B cell (primary cell): ENCODE measurements at regions not wholly inside any gene's neighbourhood (a gene's known extent, or its start where the extent isn't known, plus 50 kb on each side); places are given as distances from the start of the nearest gene placed in this dataset.

Source experiments
- ATAC-seq: fragments of 200-7000 bp; cut with Tn5 transposase; one replicate; pipeline ENCODE4 v1.10.0; 2021; ENCODE audit warnings: low read depth, mild to moderate bottlenecking, moderate number of reproducible peaks, moderate library complexity
- CTCF ChIA-PET: fragments of 350-600 bp; sonication (Branson Sonifier 250); formaldehyde crosslinking; loops from one replicate; lab custom pipeline; 2021; ENCODE audit warnings: antibody characterized with exemption, inconsistent platforms; lab: Charles Lee
- POLR2A ChIA-PET: fragments of 350-600 bp; sonication (Branson Sonifier 250); formaldehyde crosslinking; loops from one replicate; lab custom pipeline; 2021; ENCODE audit warnings: antibody characterized with exemption; lab: Charles Lee
- DNase-seq: peaks from one replicate; pipeline ENCODE4 v3.0.0; 2013
- H2AFZ ChIP-seq: 2 replicates; pipeline ENCODE4 v1.6.1; 2012; ENCODE audit warnings: mild to moderate bottlenecking, low read depth, low read length; ENCODE audit not compliant: insufficient read depth, poor library complexity, severe bottlenecking
- H3K27ac ChIP-seq, 2 donors: 1 replicate in 1 of 2; 2 replicates in 1 of 2; pipeline ENCODE4 v1.5.1; 2012 to 2013; ENCODE audit warnings: low read length in 2 of 2, mild to moderate bottlenecking in 2 of 2, moderate library complexity in 1 of 2
- H3K27me3 ChIP-seq, 4 experiments: fragments of 200-600 bp in 1 of 4; sonication (generic) in 1 of 4; replicated peaks in 1 of 4; 1 replicate in 2 of 4; 2 replicates in 2 of 4; pipeline versions ENCODE4 v1.6.1 to v1.7.0; 2013 to 2016; ENCODE audit warnings: low read length in 3 of 4, mild to moderate bottlenecking in 2 of 4, mixed read lengths in 1 of 4, moderate library complexity in 1 of 4; ENCODE audit not compliant: insufficient read depth in 4 of 4, control insufficient read depth in 3 of 4; ENCODE audit errors: control extremely low read depth in 1 of 4
- H3K36me3 ChIP-seq, 2 experiments: replicated peaks in 1 of 2; 1 replicate in 1 of 2; 2 replicates in 1 of 2; pipeline versions ENCODE4 v1.6.1 to v1.7.1; 2013; ENCODE audit warnings: low read length in 1 of 2; ENCODE audit not compliant: insufficient read depth in 2 of 2, control insufficient read depth in 1 of 2; ENCODE audit errors: control extremely low read depth in 1 of 2, extremely low read depth in 1 of 2
- H3K4me1 ChIP-seq, 2 donors: fragments of 200-600 bp in 1 of 2; sonication (generic) in 1 of 2; 1 replicate in 1 of 2; 2 replicates in 1 of 2; pipeline versions ENCODE4 v1.5.1 to v1.6.1; 2013 to 2017; ENCODE audit warnings: low read length in 2 of 2; ENCODE audit not compliant: control insufficient read depth in 2 of 2, insufficient read depth in 2 of 2
- H3K4me2 ChIP-seq: replicated peaks from 2 replicates; pipeline ENCODE3; 2012; ENCODE audit warnings: mild to moderate bottlenecking, low read depth, low read length; ENCODE audit not compliant: poor library complexity, severe bottlenecking
- H3K4me3 ChIP-seq, 5 experiments: fragments of 200-600 bp in 1 of 5; sonication (generic) in 1 of 5; 1 replicate in 3 of 5; 2 replicates in 2 of 5; pipeline versions ENCODE4 v1.5.1 to v1.7.0; 2011 to 2016; ENCODE audit warnings: low read length in 4 of 5, mild to moderate bottlenecking in 4 of 5, low read depth in 2 of 5, control low read depth in 1 of 5, moderate library complexity in 1 of 5; ENCODE audit not compliant: insufficient read depth in 1 of 5; ENCODE audit errors: control extremely low read depth in 1 of 5, extremely low read depth in 1 of 5
- H3K79me2 ChIP-seq: fragments of 200-600 bp; sonication (generic); one replicate; pipeline ENCODE4 v1.6.0; 2016; ENCODE audit warnings: low read length; ENCODE audit not compliant: control insufficient read depth, insufficient read depth
- H3K9ac ChIP-seq: fragments of 200-600 bp; sonication (generic); 2 replicates; pipeline ENCODE4 v1.6.1; 2017; ENCODE audit warnings: mild to moderate bottlenecking, low read length, moderate library complexity
- H3K9me3 ChIP-seq, 3 donors: one replicate each; pipeline versions ENCODE4 v1.6.1 to v1.7.1; 2013; ENCODE audit warnings: low read length in 2 of 3; ENCODE audit not compliant: control insufficient read depth in 2 of 3, insufficient read depth in 1 of 3; ENCODE audit errors: control extremely low read depth in 1 of 3
- H4K20me1 ChIP-seq: 2 replicates; pipeline ENCODE4 v1.6.0; 2012; ENCODE audit warnings: mild to moderate bottlenecking, low read length; ENCODE audit not compliant: insufficient read depth, control insufficient read depth, poor library complexity, severe bottlenecking
- H3K27ac Mint-ChIP-seq: one replicate; pipeline ENCODE4 v1.8.0; 2021; ENCODE audit warnings: mixed read lengths
- H3K27me3 Mint-ChIP-seq: one replicate; pipeline ENCODE4 v1.8.0; 2021; ENCODE audit warnings: mixed read lengths
- H3K4me1 Mint-ChIP-seq: one replicate; pipeline ENCODE4 v1.8.0; 2021; ENCODE audit warnings: mixed read lengths
- H3K4me3 Mint-ChIP-seq: one replicate; pipeline ENCODE4 v1.8.0; 2021; ENCODE audit warnings: mixed read lengths
- H3K9me3 Mint-ChIP-seq: one replicate; pipeline ENCODE4 v1.8.0; 2022; ENCODE audit warnings: mixed read lengths; ENCODE audit not compliant: insufficient read depth
- EZH2 ChIP-seq: IDR thresholded peaks from 2 replicates; pipeline ENCODE4 v1.6.1; 2012; ENCODE audit warnings: borderline replicate concordance, low read depth, mild to moderate bottlenecking, moderate library complexity, low read length; ENCODE audit not compliant: insufficient read depth, poor library complexity, severe bottlenecking
- WGBS: methylation state at CpG from one replicate; pipeline ENCODE4 v1.1.5; 2013; ENCODE audit warnings: missing lambda C conversion rate; ENCODE audit not compliant: insufficient coverage; 5-methylcytosine and 5-hydroxymethylcytosine counted together
- intact Hi-C: fragments of 100-400 bp; cut with micrococcal nuclease; formaldehyde crosslinking; loops from one replicate; pipeline ENCODE4 v1.10.0; 2022
- TF ChIP-seq, protein P1 (sequence below): fragments of 200-600 bp; IDR thresholded peaks from one replicate; pipeline ENCODE4 v1.8.0; 2022; ENCODE audit warnings: antibody characterized with exemption, mild to moderate bottlenecking

DNA sequence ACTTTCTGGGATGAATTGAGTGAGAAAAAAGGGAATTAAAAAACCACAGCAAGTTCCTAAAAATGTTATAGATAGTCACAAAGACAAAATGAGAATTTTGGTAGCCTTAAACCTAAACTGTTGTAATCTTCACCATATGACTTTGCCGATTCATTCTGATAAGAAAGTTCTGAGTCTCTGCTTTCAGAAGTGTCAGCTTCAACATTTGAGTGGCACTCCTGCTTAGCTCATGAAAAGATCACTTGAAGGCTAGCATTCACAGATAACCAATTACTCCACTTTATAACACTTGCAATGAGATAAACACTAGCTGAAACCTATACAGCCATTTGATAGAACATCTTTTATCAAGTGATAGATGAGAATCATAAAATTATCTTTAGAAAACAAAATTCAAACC, 288.1 kb upstream of the POU1F1 start:
- Histone ChIP-seq H3K27me3 (no peaks in the 10 kb centered on the region), H3K79me2 (no peaks in the 10 kb centered on the region), H3K27ac (no peak overlapping the region), H3K36me3 (no peaks in the 10 kb centered on the region), H3K9ac (no peak overlapping the region), H3K4me3 (no peak overlapping the region), H2AFZ (no peak overlapping the region), H3K4me2 (no peak overlapping the region), H3K4me1 (no peaks in the 10 kb centered on the region), H3K9me3 (no peaks in the 10 kb centered on the region), H4K20me1 (no peaks in the 10 kb centered on the region)
- DNase-seq (no peak), ATAC-seq (no peak)
- 100% methylated on average over 1 of the region's 1 CpG for WGBS
- Mint-ChIP-seq H3K9me3 (no peaks in the 10 kb centered on the region), H3K4me1 (no peaks in the 10 kb centered on the region), H3K27me3 (no peaks in the 10 kb centered on the region), H3K4me3 (no peak overlapping the region), H3K27ac (no peak overlapping the region)
- intact Hi-C loops, result no loop called here
- TF ChIP-seq, protein P1, sequence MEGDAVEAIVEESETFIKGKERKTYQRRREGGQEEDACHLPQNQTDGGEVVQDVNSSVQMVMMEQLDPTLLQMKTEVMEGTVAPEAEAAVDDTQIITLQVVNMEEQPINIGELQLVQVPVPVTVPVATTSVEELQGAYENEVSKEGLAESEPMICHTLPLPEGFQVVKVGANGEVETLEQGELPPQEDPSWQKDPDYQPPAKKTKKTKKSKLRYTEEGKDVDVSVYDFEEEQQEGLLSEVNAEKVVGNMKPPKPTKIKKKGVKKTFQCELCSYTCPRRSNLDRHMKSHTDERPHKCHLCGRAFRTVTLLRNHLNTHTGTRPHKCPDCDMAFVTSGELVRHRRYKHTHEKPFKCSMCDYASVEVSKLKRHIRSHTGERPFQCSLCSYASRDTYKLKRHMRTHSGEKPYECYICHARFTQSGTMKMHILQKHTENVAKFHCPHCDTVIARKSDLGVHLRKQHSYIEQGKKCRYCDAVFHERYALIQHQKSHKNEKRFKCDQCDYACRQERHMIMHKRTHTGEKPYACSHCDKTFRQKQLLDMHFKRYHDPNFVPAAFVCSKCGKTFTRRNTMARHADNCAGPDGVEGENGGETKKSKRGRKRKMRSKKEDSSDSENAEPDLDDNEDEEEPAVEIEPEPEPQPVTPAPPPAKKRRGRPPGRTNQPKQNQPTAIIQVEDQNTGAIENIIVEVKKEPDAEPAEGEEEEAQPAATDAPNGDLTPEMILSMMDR, result no peak
- no peak for TF ChIP-seq EZH2
- CTCF ChIA-PET, result no interaction called here
- POLR2A ChIA-PET, result no interaction called here

DNA sequence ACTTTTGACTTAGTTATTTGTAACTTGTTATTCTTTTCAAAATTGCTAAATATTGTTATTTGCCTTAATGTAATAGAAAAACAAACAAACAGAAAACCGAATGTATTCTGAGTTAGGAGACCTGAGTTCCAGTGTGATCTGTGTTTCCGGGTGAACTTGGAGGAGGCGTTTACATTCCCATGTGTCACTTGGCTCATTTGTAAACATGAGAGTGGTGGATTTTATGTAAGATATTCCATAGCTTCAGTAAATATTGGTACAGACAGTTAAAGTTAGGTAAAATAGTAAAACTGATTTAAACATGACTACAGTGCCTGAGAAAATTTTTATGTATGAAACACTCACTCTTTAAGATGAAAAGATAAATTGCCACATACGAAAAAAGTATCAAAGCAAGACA, 287.3 kb upstream of the POU1F1 start:
- ChIA-PET CTCF (no interaction called here), POLR2A (no interaction called here)
- Histone ChIP-seq H3K27ac (no peak overlapping the region), H3K4me1 (no peaks in the 10 kb centered on the region), H3K4me3 (no peak overlapping the region), H3K9me3 (no peaks in the 10 kb centered on the region), H2AFZ (no peak overlapping the region), H3K9ac (no peak overlapping the region), H3K4me2 (no peak overlapping the region), H3K36me3 (no peaks in the 10 kb centered on the region), H4K20me1 (no peaks in the 10 kb centered on the region), H3K27me3 (no peaks in the 10 kb centered on the region), H3K79me2 (no peaks in the 10 kb centered on the region)
- WGBS, result no CpG with 5 or more reads among the region's 4 CpGs
- H3K4me3 Mint-ChIP-seq, result no peak overlapping the region
- TF ChIP-seq, protein P1, result no peak
- no peak for TF ChIP-seq EZH2
- no peaks in the 10 kb centered on the region for H3K27me3 Mint-ChIP-seq
- H3K27ac Mint-ChIP-seq, result no peak overlapping the region
- DNase-seq, result no peak
- H3K9me3 Mint-ChIP-seq, result no peaks in the 10 kb centered on the region
- no peak for ATAC-seq
- intact Hi-C loops, result no loop called here
- no peaks in the 10 kb centered on the region for H3K4me1 Mint-ChIP-seq
